Calu3 (cell line): ENCODE measurements at regions not wholly inside any gene's neighbourhood (a gene's known extent, or its start where the extent isn't known, plus 50 kb on each side); places are given as distances from the start of the nearest gene placed in this dataset.

ENCODE experiments used
- BruUV-seq: library from RNA; stranded (reverse); fragments of 400-500 nt; replicated peaks from 2 replicates; lab custom pipeline; 2021; lab: Mats Ljungman, UMichigan
- CTCF ChIA-PET: fragments of 300-600 bp; sonication (Branson Sonifier 250); formaldehyde crosslinking; loops from one replicate; lab custom pipeline; 2022; ENCODE audit warnings: antibody characterized with exemption; lab: Charles Lee
- DNase-seq: peaks from one replicate; pipeline ENCODE4 v3.0.0; 2022
- H3K27ac Mint-ChIP-seq: one replicate; pipeline ENCODE4 v1.8.0; 2022; ENCODE audit warnings: mixed read lengths; ENCODE audit not compliant: unreplicated experiment
- H3K27me3 Mint-ChIP-seq: one replicate; pipeline ENCODE4 v1.8.0; 2022; ENCODE audit warnings: mixed read lengths; ENCODE audit not compliant: unreplicated experiment
- H3K36me3 Mint-ChIP-seq: one replicate; pipeline ENCODE4 v1.8.0; 2022; ENCODE audit warnings: mild to moderate bottlenecking, moderate library complexity, mixed read lengths; ENCODE audit not compliant: insufficient read depth, unreplicated experiment
- H3K4me1 Mint-ChIP-seq: one replicate; pipeline ENCODE4 v1.8.0; 2022; ENCODE audit warnings: mild to moderate bottlenecking, low read depth, mixed read lengths; ENCODE audit not compliant: unreplicated experiment
- H3K4me3 Mint-ChIP-seq: one replicate; pipeline ENCODE4 v1.8.0; 2022; ENCODE audit warnings: mild to moderate bottlenecking, low read depth, moderate library complexity, mixed read lengths; ENCODE audit not compliant: unreplicated experiment
- H3K9me3 Mint-ChIP-seq: one replicate; pipeline ENCODE4 v1.8.0; 2022; ENCODE audit warnings: low read depth, mixed read lengths; ENCODE audit not compliant: unreplicated experiment
- intact Hi-C: fragments of 100-400 bp; cut with micrococcal nuclease; formaldehyde crosslinking; loops from one replicate; pipeline ENCODE4 v1.10.0; 2022; ENCODE audit not compliant: unreplicated experiment
- TF ChIP-seq, protein P1 (sequence below): fragments of 200-600 bp; IDR thresholded peaks from one replicate; pipeline ENCODE4 v1.8.0; 2022; ENCODE audit warnings: antibody characterized with exemption; ENCODE audit not compliant: unreplicated experiment

DNA sequence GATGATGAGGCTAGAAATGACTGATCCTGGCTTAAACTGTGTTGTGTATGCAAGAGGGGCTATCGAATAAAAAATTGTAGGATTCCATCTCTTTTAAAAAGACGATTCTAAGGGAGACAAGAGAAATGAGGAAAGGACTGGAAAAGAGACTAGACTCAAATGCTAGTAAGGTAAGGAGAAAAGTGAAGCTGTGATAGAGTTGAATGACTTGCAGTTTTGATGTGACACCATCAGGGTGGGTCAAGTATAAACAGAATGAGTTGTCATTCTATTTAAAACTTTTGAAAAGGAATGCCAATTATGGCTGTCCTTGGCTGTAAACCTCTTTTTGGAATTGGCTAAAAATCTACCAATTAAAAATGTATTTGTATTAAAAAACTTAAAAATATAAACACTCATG is 184.5 kb upstream of the PHF14 start:
- TF ChIP-seq, protein P1, sequence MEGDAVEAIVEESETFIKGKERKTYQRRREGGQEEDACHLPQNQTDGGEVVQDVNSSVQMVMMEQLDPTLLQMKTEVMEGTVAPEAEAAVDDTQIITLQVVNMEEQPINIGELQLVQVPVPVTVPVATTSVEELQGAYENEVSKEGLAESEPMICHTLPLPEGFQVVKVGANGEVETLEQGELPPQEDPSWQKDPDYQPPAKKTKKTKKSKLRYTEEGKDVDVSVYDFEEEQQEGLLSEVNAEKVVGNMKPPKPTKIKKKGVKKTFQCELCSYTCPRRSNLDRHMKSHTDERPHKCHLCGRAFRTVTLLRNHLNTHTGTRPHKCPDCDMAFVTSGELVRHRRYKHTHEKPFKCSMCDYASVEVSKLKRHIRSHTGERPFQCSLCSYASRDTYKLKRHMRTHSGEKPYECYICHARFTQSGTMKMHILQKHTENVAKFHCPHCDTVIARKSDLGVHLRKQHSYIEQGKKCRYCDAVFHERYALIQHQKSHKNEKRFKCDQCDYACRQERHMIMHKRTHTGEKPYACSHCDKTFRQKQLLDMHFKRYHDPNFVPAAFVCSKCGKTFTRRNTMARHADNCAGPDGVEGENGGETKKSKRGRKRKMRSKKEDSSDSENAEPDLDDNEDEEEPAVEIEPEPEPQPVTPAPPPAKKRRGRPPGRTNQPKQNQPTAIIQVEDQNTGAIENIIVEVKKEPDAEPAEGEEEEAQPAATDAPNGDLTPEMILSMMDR = no peak
- no peaks in the 10 kb centered on the region for H3K36me3 Mint-ChIP-seq
- no peak overlapping the region for H3K4me3 Mint-ChIP-seq
- no peak overlapping the region for H3K27ac Mint-ChIP-seq
- BruUV-seq = no TSS peak
- no peaks in the 10 kb centered on the region for H3K4me1 Mint-ChIP-seq
- DNase-seq = no peak
- H3K9me3 Mint-ChIP-seq = peaks cover 2% of the 10 kb centered on the region
- CTCF ChIA-PET = interaction anchor here (0.7 kb wide), 1 partner anchor 353 kb away, joined by 3 read pairs; no protein-coding TSS in a partner anchor
- no peaks in the 10 kb centered on the region for H3K27me3 Mint-ChIP-seq
- intact Hi-C loops = no loop called here

DNA sequence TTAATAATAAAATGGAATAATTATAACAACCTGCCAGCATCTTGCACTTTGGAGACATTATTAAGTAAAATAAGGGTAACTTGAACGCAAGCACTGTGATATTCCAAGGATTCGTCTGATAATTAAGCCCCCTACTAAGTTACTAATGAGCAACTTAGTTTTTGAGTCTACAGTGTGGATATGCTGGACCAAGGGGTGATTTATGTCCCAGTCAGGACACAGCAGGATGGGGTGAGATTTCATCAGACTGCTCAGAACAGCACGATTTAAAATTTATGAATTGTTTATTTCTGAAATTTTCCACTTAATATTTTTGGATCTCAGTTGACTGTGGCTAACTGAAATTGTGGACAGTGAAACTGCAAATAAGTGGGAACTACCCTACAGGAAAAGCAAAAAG is 182.8 kb upstream of the PHF14 start:
- Mint-ChIP-seq H3K36me3 (no peaks in the 10 kb centered on the region), H3K27me3 (no peaks in the 10 kb centered on the region), H3K27ac (no peak overlapping the region), H3K4me3 (no peak overlapping the region), H3K4me1 (no peaks in the 10 kb centered on the region), H3K9me3 (peaks cover 5% of the 10 kb centered on the region)
- intact Hi-C loops = no loop called here
- DNase-seq = no peak
- no TSS peak for BruUV-seq
- TF ChIP-seq, protein P1 = no peak
- CTCF ChIA-PET = no interaction called here

DNA sequence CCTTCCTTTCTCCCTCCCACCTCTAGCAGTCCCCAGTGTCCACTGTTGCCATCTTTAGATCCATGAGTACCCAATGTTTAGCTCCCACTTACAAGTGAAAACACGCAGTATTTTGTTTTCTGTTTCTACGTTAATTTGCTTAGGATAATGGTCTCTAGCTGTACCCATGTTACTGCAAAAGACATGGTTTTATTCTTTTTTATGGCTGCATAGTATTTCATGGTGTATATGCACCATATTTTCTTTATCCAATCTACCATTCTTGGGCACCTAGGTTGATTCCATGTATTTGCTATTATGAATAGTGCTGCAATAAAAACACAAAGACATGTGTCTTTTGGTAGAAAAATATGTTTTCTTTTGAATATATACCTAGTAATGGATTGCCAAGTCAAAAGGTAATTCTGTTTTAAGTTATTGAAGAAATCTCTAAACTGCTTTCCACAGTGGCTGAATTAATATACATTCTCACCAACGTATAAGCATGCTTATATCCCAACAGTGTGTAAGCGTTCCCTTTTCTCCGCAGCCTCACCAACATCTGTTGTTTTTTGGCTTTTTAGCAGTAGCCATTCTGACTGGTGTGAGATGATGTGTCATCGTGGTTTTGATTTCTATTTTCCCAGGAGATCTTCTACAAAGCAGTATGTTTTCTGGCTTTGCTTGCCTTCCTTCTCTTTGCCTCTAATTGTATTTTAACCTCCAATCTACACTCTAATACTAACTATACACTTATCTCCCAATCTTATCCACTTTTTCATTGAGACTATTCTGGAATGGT is 179.5 kb upstream of the PHF14 start:
- no peaks in the 10 kb centered on the region for H3K36me3 Mint-ChIP-seq
- H3K27ac Mint-ChIP-seq = no peak overlapping the region
- H3K4me1 Mint-ChIP-seq = no peaks in the 10 kb centered on the region
- CTCF ChIA-PET = no interaction called here
- intact Hi-C loops = no loop called here
- peaks cover 6% of the 10 kb centered on the region for H3K9me3 Mint-ChIP-seq
- TF ChIP-seq, protein P1 = no peak
- H3K27me3 Mint-ChIP-seq = no peaks in the 10 kb centered on the region
- H3K4me3 Mint-ChIP-seq = no peak overlapping the region
- DNase-seq = no peak
- BruUV-seq = no TSS peak

DNA sequence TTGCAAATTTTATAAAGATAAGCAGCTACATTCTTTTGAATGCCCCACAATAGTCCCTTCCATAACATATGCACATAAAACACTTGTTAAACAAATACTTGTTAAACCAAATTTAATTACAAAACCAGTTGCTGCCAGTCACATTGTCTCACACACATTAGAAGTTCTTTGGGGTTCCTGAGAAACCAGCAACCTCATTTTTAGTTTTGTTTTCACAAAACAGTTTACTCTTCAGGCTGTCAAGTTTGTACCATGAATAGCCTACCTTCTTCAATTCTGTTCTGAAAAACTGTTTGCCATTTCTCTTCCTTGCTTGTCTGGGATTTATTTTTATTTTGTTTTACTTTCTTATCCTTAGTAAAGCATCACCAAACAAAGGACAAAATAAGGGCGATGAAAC is 176.5 kb upstream of the PHF14 start:
- DNase-seq = no peak
- CTCF ChIA-PET = no interaction called here
- Mint-ChIP-seq H3K9me3 (peaks cover 6% of the 10 kb centered on the region), H3K36me3 (no peaks in the 10 kb centered on the region), H3K27ac (no peak overlapping the region), H3K4me1 (no peaks in the 10 kb centered on the region), H3K4me3 (no peak overlapping the region), H3K27me3 (no peaks in the 10 kb centered on the region)
- no TSS peak for BruUV-seq
- intact Hi-C loops = no loop called here
- TF ChIP-seq, protein P1 = no peak
